ENCODE measurements at regions not wholly inside any gene's neighbourhood (a gene's known extent, or its start where the extent isn't known, plus 50 kb on each side); places are given as distances from the start of the nearest gene placed in this dataset.

DNA sequence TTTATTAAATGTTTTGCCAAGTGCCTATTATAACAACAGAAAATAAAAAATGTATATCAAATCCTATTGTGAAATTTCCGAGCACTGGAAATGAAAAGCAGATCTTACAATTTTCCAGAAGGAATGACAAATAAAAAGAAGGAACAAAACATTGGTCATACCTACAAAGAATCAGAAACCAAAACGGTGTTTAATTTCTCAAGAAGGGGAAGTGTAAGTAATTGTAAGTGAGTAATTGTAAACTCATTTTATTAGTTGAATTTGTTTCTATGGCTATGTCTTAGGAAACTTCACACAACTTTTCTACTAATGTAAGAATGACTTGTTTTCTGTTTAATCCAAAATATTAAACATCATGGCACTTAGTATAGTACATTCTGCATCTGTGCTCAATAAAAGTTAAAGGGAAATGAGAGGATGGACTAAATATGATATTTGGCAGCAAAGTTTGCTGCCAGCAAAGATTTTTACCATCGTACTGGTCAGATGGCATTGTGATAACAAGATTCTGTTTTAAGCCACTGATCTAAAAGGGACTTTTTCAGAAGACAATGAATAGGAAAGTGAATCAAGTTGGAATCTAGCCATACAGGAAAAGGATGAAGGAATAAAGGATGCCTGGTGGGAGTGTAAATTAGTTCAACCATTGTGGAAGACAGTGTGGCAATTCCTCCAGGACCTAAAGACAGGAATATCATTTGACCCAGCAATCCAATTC is 232.4 kb downstream of the NFKBIZ start:
- DNase-seq (ENCODE audit: low read depth, low spot score): no peak
- H3K27ac ChIP-seq (ENCODE audit: control insufficient read depth, insufficient read depth): no peak overlapping the region
- no peak for ATAC-seq
- no peak overlapping the region for H3K4me3 ChIP-seq
- H2AFZ ChIP-seq (ENCODE audit: control insufficient read depth, low read depth, low read length): no peak overlapping the region
- intact Hi-C loops (cut with micrococcal nuclease; ENCODE audit: unreplicated experiment): no loop called here
- CTCF ChIA-PET: no interaction called here
- no peak for FAIRE-seq
- in situ Hi-C loops (cut with MboI): no loop called here
- RAD21 ChIA-PET (ENCODE audit: unreplicated experiment): no interaction called here
- SMC1A ChIA-PET (ENCODE audit: uncharacterized antibody, unreplicated experiment): no interaction called here
- no peaks in the 10 kb centered on the region for H3K27me3 ChIP-seq (replicated peaks in 1 of 2; ENCODE audit: control insufficient read depth in 2 of 2, insufficient read depth in 2 of 2, low read length in 1 of 2)
- TF ChIP-seq POLR2AphosphoS5 (IDR thresholded peaks at IDR 0.05; ENCODE audit: low read length): no peak
- TF ChIP-seq, protein P1, sequence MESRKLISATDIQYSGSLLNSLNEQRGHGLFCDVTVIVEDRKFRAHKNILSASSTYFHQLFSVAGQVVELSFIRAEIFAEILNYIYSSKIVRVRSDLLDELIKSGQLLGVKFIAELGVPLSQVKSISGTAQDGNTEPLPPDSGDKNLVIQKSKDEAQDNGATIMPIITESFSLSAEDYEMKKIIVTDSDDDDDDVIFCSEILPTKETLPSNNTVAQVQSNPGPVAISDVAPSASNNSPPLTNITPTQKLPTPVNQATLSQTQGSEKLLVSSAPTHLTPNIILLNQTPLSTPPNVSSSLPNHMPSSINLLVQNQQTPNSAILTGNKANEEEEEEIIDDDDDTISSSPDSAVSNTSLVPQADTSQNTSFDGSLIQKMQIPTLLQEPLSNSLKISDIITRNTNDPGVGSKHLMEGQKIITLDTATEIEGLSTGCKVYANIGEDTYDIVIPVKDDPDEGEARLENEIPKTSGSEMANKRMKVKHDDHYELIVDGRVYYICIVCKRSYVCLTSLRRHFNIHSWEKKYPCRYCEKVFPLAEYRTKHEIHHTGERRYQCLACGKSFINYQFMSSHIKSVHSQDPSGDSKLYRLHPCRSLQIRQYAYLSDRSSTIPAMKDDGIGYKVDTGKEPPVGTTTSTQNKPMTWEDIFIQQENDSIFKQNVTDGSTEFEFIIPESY (IDR thresholded peaks at IDR 0.05): no peak
- peak in 1 of 2 experiments; percentile 14; a peak in 2 of 4 replicates for TF ChIP-seq IKZF2 (IDR thresholded peaks at IDR 0.05)
- peak; percentile 37; the same call in 1 of the 2 replicates for TF ChIP-seq MTA2 (IDR thresholded peaks at IDR 0.05; ENCODE audit: low read depth)
- no peak for TF ChIP-seq IRF3 (IDR thresholded peaks at IDR 0.05)
- no peak for TF ChIP-seq SMARCA5 (IDR thresholded peaks at IDR 0.05)
- no peak for TF ChIP-seq PBX3 (IDR thresholded peaks at IDR 0.05; ENCODE audit: insufficient replicate concordance, low read depth, low read length)
- no peak for TF ChIP-seq BCL3 (IDR thresholded peaks at IDR 0.05; ENCODE audit: borderline replicate concordance, insufficient read depth, low read depth, low read length, poor library complexity, severe bottlenecking)
- 0 out of 2 replicates have a peak, but pooled peaks have one; percentile 27 for TF ChIP-seq RELB (IDR thresholded peaks at IDR 0.05; ENCODE audit: low read depth)
- TF ChIP-seq SPI1 (IDR thresholded peaks at IDR 0.05; ENCODE audit: borderline replicate concordance, insufficient read depth, low read depth, low read length): peak; percentile 65; the same call in 1 of the 2 replicates
- no peak for TF ChIP-seq PML (IDR thresholded peaks at IDR 0.05; ENCODE audit: low read length)
- TF ChIP-seq ZNF622 (IDR thresholded peaks at IDR 0.05): no peak
- TF ChIP-seq TCF7 (IDR thresholded peaks at IDR 0.05; ENCODE audit: borderline replicate concordance): no peak
- TF ChIP-seq, protein P2, sequence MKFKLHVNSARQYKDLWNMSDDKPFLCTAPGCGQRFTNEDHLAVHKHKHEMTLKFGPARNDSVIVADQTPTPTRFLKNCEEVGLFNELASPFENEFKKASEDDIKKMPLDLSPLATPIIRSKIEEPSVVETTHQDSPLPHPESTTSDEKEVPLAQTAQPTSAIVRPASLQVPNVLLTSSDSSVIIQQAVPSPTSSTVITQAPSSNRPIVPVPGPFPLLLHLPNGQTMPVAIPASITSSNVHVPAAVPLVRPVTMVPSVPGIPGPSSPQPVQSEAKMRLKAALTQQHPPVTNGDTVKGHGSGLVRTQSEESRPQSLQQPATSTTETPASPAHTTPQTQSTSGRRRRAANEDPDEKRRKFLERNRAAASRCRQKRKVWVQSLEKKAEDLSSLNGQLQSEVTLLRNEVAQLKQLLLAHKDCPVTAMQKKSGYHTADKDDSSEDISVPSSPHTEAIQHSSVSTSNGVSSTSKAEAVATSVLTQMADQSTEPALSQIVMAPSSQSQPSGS (IDR thresholded peaks at IDR 0.05; ENCODE audit: low read length): no peak
- no peak for TF ChIP-seq IRF4 (IDR thresholded peaks at IDR 0.05; ENCODE audit: low read depth, low read length)
- no peaks in the 10 kb centered on the region for H4K20me1 ChIP-seq (ENCODE audit: control insufficient read depth, insufficient read depth)
- POLR2A ChIA-PET: no interaction called here
- no TSS peak for BruUV-seq (replicated peaks)
- no peaks in the 10 kb centered on the region for H3K4me1 ChIP-seq (ENCODE audit: control insufficient read depth, insufficient read depth, low read length)
- no peaks in the 10 kb centered on the region; the same call in 2 of the 3 replicates for H3K9me3 ChIP-seq (replicated peaks; ENCODE audit: control insufficient read depth, insufficient read depth, low read length)
- no peaks in the 10 kb centered on the region for H3K36me3 ChIP-seq (ENCODE audit: control insufficient read depth in 2 of 2, insufficient read depth in 2 of 2, low read length in 1 of 2)
- no peaks in the 10 kb centered on the region for H3K79me2 ChIP-seq (ENCODE audit: control insufficient read depth, insufficient read depth, low read length)
- no peak overlapping the region for H3K4me2 ChIP-seq (ENCODE audit: control insufficient read depth, insufficient read depth)
- no peak overlapping the region for H3K9ac ChIP-seq (ENCODE audit: control insufficient read depth, insufficient read depth, low read length)
- 45% methylated on average over 3 of the region's 3 CpGs for WGBS (ENCODE audit: insufficient coverage, insufficient replicate concordance, low lambda C conversion rate, missing lambda C conversion rate)
